Osteoblast (primary cell): ENCODE measurements at regions not wholly inside any gene's neighbourhood (a gene's known extent, or its start where the extent isn't known, plus 50 kb on each side); places are given as distances from the start of the nearest gene placed in this dataset.
"Not testable (repeated sequence)": the region's sequence is repeated elsewhere in the genome, so short reads cannot be mapped to it uniquely, and the experiment has no call there.

Experiments used
- DNase-seq: peaks from one replicate; pipeline ENCODE4 v3.0.0; 2011; ENCODE audit warnings: low spot score, mixed read lengths; ENCODE audit not compliant: insufficient read length; ENCODE audit errors: missing footprints
- H2AFZ ChIP-seq: 2 replicates; pipeline ENCODE4 v1.6.0; 2011; ENCODE audit warnings: mild to moderate bottlenecking, low read length
- H3K27ac ChIP-seq: 2 replicates; pipeline ENCODE4 v1.5.1; 2011; ENCODE audit warnings: mild to moderate bottlenecking, low read depth, low read length, moderate library complexity
- H3K27me3 ChIP-seq: 2 replicates; pipeline ENCODE4 v1.6.0; 2012; ENCODE audit warnings: mild to moderate bottlenecking, control low read depth, inconsistent platforms, low read length, moderate library complexity; ENCODE audit not compliant: insufficient read depth
- H3K36me3 ChIP-seq: 2 replicates; pipeline ENCODE4 v1.5.1; 2011; ENCODE audit warnings: mild to moderate bottlenecking, low read length, control low read depth, moderate library complexity; ENCODE audit not compliant: insufficient read depth
- H3K4me1 ChIP-seq: 2 replicates; pipeline ENCODE4 v1.5.1; 2011; ENCODE audit warnings: mild to moderate bottlenecking, low read length, control low read depth, moderate library complexity; ENCODE audit not compliant: insufficient read depth
- H3K4me2 ChIP-seq: 2 replicates; pipeline ENCODE4 v1.6.0; 2011; ENCODE audit warnings: mild to moderate bottlenecking, low read length; ENCODE audit not compliant: insufficient read depth
- H3K4me3 ChIP-seq: fragments of 200-600 bp; sonication (generic); 3 replicates; pipeline ENCODE4 v1.5.1; 2012; ENCODE audit warnings: mild to moderate bottlenecking, low read length, inconsistent platforms; ENCODE audit not compliant: insufficient read depth
- H3K79me2 ChIP-seq: 2 replicates; pipeline ENCODE4 v1.6.0; 2012; ENCODE audit warnings: mild to moderate bottlenecking, low read length, control low read depth, inconsistent platforms; ENCODE audit not compliant: insufficient read depth
- H3K9me3 ChIP-seq: 2 replicates; pipeline ENCODE4 v1.5.1; 2011; ENCODE audit warnings: low read depth, low read length, control low read depth
- H4K20me1 ChIP-seq: 2 replicates; pipeline ENCODE4 v1.6.0; 2012; ENCODE audit warnings: mild to moderate bottlenecking, low read length, control low read depth; ENCODE audit not compliant: insufficient read depth
- CTCF ChIP-seq: IDR thresholded peaks from 2 replicates; pipeline ENCODE4 v1.5.1; 2011; ENCODE audit warnings: mild to moderate bottlenecking, low read depth, low read length, moderate library complexity; ENCODE audit errors: extremely low read depth

GRCh38 chr2:21203976-21204375, 80.2 kb downstream of the TDRD15 start:
- TF ChIP-seq CTCF = no peak
- no peak overlapping the region for H3K4me2 ChIP-seq
- DNase-seq = no peak
- no peaks in the 10 kb centered on the region for H3K79me2 ChIP-seq
- no peak overlapping the region for H3K27ac ChIP-seq
- H2AFZ ChIP-seq = no peak overlapping the region
- H3K4me1 ChIP-seq = no peaks in the 10 kb centered on the region
- no peaks in the 10 kb centered on the region for H3K27me3 ChIP-seq
- no peaks in the 10 kb centered on the region for H3K9me3 ChIP-seq
- H4K20me1 ChIP-seq = no peaks in the 10 kb centered on the region
- H3K4me3 ChIP-seq = no peak overlapping the region
- H3K36me3 ChIP-seq = no peaks in the 10 kb centered on the region

- H3K4me3 ChIP-seq, H3K4me1 ChIP-seq, DNase-seq, H4K20me1 ChIP-seq, H3K4me2 ChIP-seq, H3K27me3 ChIP-seq, H3K27ac ChIP-seq, H3K79me2 ChIP-seq, H2AFZ ChIP-seq, H3K9me3 ChIP-seq, H3K36me3 ChIP-seq: not testable (repeated sequence)
These were observed 90.3 kb downstream of the TDRD15 start for GRCh38 chr2:21214085-21214484.

GRCh38 chr2:21217442-21217841, 93.7 kb downstream of the TDRD15 start:
- Histone ChIP-seq H3K4me3 (no peak overlapping the region), H2AFZ (no peak overlapping the region), H3K36me3 (no peaks in the 10 kb centered on the region), H3K4me1 (no peaks in the 10 kb centered on the region), H3K4me2 (no peak overlapping the region), H3K9me3 (no peaks in the 10 kb centered on the region), H4K20me1 (no peaks in the 10 kb centered on the region), H3K79me2 (no peaks in the 10 kb centered on the region), H3K27ac (no peak overlapping the region), H3K27me3 (no peaks in the 10 kb centered on the region)
- TF ChIP-seq CTCF = no peak
- no peak for DNase-seq

GRCh38 chr2:21220930-21221329, 97.2 kb downstream of the TDRD15 start:
- H3K27me3 ChIP-seq = no peaks in the 10 kb centered on the region
- TF ChIP-seq CTCF = no peak
- no peaks in the 10 kb centered on the region for H3K79me2 ChIP-seq
- H3K9me3 ChIP-seq = no peaks in the 10 kb centered on the region
- no peak overlapping the region for H2AFZ ChIP-seq
- H3K27ac ChIP-seq = no peak overlapping the region
- no peak overlapping the region for H3K4me2 ChIP-seq
- no peaks in the 10 kb centered on the region for H4K20me1 ChIP-seq
- DNase-seq = no peak
- no peaks in the 10 kb centered on the region for H3K36me3 ChIP-seq
- no peaks in the 10 kb centered on the region for H3K4me1 ChIP-seq
- H3K4me3 ChIP-seq = no peak overlapping the region

- no peaks in the 10 kb centered on the region for H3K79me2 ChIP-seq
- H3K27ac ChIP-seq = no peak overlapping the region
- H3K4me3 ChIP-seq = no peak overlapping the region
- no peaks in the 10 kb centered on the region for H3K9me3 ChIP-seq
- no peaks in the 10 kb centered on the region for H3K36me3 ChIP-seq
- no peak overlapping the region for H3K4me2 ChIP-seq
- H2AFZ ChIP-seq = no peak overlapping the region
- H3K4me1 ChIP-seq = no peaks in the 10 kb centered on the region
- no peaks in the 10 kb centered on the region for H4K20me1 ChIP-seq
- TF ChIP-seq CTCF = no peak
- H3K27me3 ChIP-seq = no peaks in the 10 kb centered on the region
- DNase-seq = no peak
These were observed 99.8 kb downstream of the TDRD15 start for GRCh38 chr2:21223618-21224017.
